ENCODE measurements at regions not wholly inside any gene's neighbourhood (a gene's known extent, or its start where the extent isn't known, plus 50 kb on each side); places are given as distances from the start of the nearest gene placed in this dataset.

- no peak for TF ChIP-seq POLR2A (IDR thresholded peaks at IDR 0.05)
- peak in 1 of 7 experiments; percentile 18 for TF ChIP-seq CTCF (IDR thresholded peaks at IDR 0.05)
- Histone ChIP-seq H3K27ac (no peak overlapping the region), H3K9me3 (no peaks in the 10 kb centered on the region), H3K36me3 (replicated peaks in 1 of 2; ENCODE audit: insufficient read depth in 1 of 2, low read depth in 2 of 2) (no peaks in the 10 kb centered on the region), H3K27me3 (no peaks in the 10 kb centered on the region), H3K4me1 (no peaks in the 10 kb centered on the region), H3K4me3 (no peak overlapping the region)
- DNase-seq: no peak
- intact Hi-C loops (cut with DNase I): no loop called here
- no peak for ATAC-seq
Observed at GRCh38 chr11:127420139-127420538, 419.6 kb upstream of the KIRREL3 start.

- Histone ChIP-seq H3K36me3 (replicated peaks in 1 of 2; ENCODE audit: insufficient read depth in 1 of 2, low read depth in 2 of 2) (no peaks in the 10 kb centered on the region), H3K4me3 (no peak overlapping the region), H3K27ac (no peak overlapping the region), H3K9me3 (peaks cover 0 to 5% (median 0%) of the 10 kb centered on the region in 3 donors), H3K27me3 (no peaks in the 10 kb centered on the region), H3K4me1 (no peaks in the 10 kb centered on the region)
- WGBS, 2 donors: 55 to 72% methylated on average over 11 of the region's 11 CpGs
- intact Hi-C loops (cut with DNase I): no loop called here
- no peak for DNase-seq
- TF ChIP-seq POLR2A (IDR thresholded peaks at IDR 0.05): no peak
- no peak for TF ChIP-seq CTCF (IDR thresholded peaks at IDR 0.05)
- no peak for ATAC-seq
Observed at GRCh38 chr11:127412722-127413380, 412.3 kb upstream of the KIRREL3 start.

- no peaks in the 10 kb centered on the region for H3K36me3 ChIP-seq (replicated peaks in 1 of 2; ENCODE audit: insufficient read depth in 1 of 2, low read depth in 2 of 2)
- H3K4me1 ChIP-seq: no peaks in the 10 kb centered on the region
- ATAC-seq: no peak
- H3K9me3 ChIP-seq: peaks cover 0 to 5% (median 0%) of the 10 kb centered on the region in 3 donors
- no peak for TF ChIP-seq POLR2A (IDR thresholded peaks at IDR 0.05)
- TF ChIP-seq CTCF (IDR thresholded peaks at IDR 0.05): no peak
- no peak for DNase-seq
- intact Hi-C loops (cut with DNase I): no loop called here
- no peak overlapping the region for H3K27ac ChIP-seq
- 79 to 87% methylated on average over 4 to 8 of the region's 8 CpGs for WGBS, 2 donors
- no peak overlapping the region for H3K4me3 ChIP-seq
- H3K27me3 ChIP-seq: no peaks in the 10 kb centered on the region
Observed at GRCh38 chr11:127412234-127412633, 411.7 kb upstream of the KIRREL3 start.

- Histone ChIP-seq H3K9me3 (peaks cover 0 to 5% (median 0%) of the 10 kb centered on the region in 3 donors), H3K36me3 (replicated peaks in 1 of 2; ENCODE audit: insufficient read depth in 1 of 2, low read depth in 2 of 2) (no peaks in the 10 kb centered on the region), H3K4me3 (no peak overlapping the region), H3K4me1 (no peaks in the 10 kb centered on the region), H3K27ac (no peak overlapping the region), H3K27me3 (no peaks in the 10 kb centered on the region)
- TF ChIP-seq POLR2A (IDR thresholded peaks at IDR 0.05): no peak
- TF ChIP-seq CTCF (IDR thresholded peaks at IDR 0.05): no peak
- intact Hi-C loops (cut with DNase I): no loop called here
- no peak for ATAC-seq
- DNase-seq: no peak
- 71 to 84% methylated on average over 3 to 7 of the region's 7 CpGs for WGBS, 2 donors
Observed at GRCh38 chr11:127411283-127411682, 410.7 kb upstream of the KIRREL3 start.

- Histone ChIP-seq H3K4me1 (no peaks in the 10 kb centered on the region), H3K27ac (no peak overlapping the region), H3K9me3 (no peaks in the 10 kb centered on the region), H3K36me3 (replicated peaks in 1 of 2; ENCODE audit: insufficient read depth in 1 of 2, low read depth in 2 of 2) (no peaks in the 10 kb centered on the region), H3K4me3 (no peak overlapping the region), H3K27me3 (no peaks in the 10 kb centered on the region)
- WGBS, 2 donors: 48 to 54% methylated on average over 5 of the region's 5 CpGs
- ATAC-seq (no peak), DNase-seq (peak in 2 of 4 donors; percentile 14 to 27)
- intact Hi-C loops (cut with DNase I): no loop called here
- TF ChIP-seq CTCF (IDR thresholded peaks at IDR 0.05): no peak
- no peak for TF ChIP-seq POLR2A (IDR thresholded peaks at IDR 0.05)
Observed at GRCh38 chr11:127395034-127395433, 394.5 kb upstream of the KIRREL3 start.

Measured in body of pancreas (tissue), 4 donors.